ENCODE measurements at regions not wholly inside any gene's neighbourhood (a gene's known extent, or its start where the extent isn't known, plus 50 kb on each side); places are given as distances from the start of the nearest gene placed in this dataset.

GRCh38 chr18:61664419-61665084, 228.3 kb downstream of the RNF152 start:
- Histone ChIP-seq H3K23ac (ENCODE audit: insufficient read length, low read depth, low read length) (no peak overlapping the region), H3K9me3 (ENCODE audit: control insufficient read depth, low read depth, low read length) (no peaks in the 10 kb centered on the region), H2BK15ac (ENCODE audit: low read depth, low read length) (no peak overlapping the region), H4K20me1 (ENCODE audit: control insufficient read depth, insufficient read depth, insufficient read length) (no peaks in the 10 kb centered on the region), H2BK120ac (ENCODE audit: low read depth, low read length, poor library complexity, severe bottlenecking) (no peak overlapping the region), H3K4ac (ENCODE audit: low read depth, low read length) (no peak overlapping the region), H3K14ac (ENCODE audit: insufficient read depth, low read length) (no peak overlapping the region), H3T11ph (ENCODE audit: low read length) (no peak overlapping the region), H4K8ac (replicated peaks; ENCODE audit: insufficient read length, low read depth, low read length) (no peak overlapping the region), H4K5ac (ENCODE audit: insufficient read length, low read depth, low read length) (no peak overlapping the region), H2BK20ac (ENCODE audit: low read depth, low read length, poor library complexity, severe bottlenecking) (no peak overlapping the region), H2AFZ (ENCODE audit: low read length) (no peak overlapping the region), H3K9ac (ENCODE audit: extremely low read depth, insufficient read length, low read length) (no peak overlapping the region), H3K27ac (ENCODE audit: insufficient read length, low read depth, low read length) (no peak overlapping the region), H2AK5ac (ENCODE audit: insufficient read length, low read length) (no peak overlapping the region), H2BK12ac (ENCODE audit: insufficient read length, low read depth, low read length) (no peak overlapping the region), H3K79me2 (ENCODE audit: insufficient read depth, low read length) (no peaks in the 10 kb centered on the region), H3K56ac (ENCODE audit: insufficient read length, low read depth, low read length) (no peak overlapping the region), H3K23me2 (ENCODE audit: insufficient read length, low read depth, low read length, poor library complexity, severe bottlenecking) (no peaks in the 10 kb centered on the region), H3K18ac (ENCODE audit: insufficient read length, low read depth, low read length) (no peak overlapping the region), H3K4me2 (ENCODE audit: insufficient read depth, insufficient read length, low read length) (no peak overlapping the region), H2BK5ac (ENCODE audit: insufficient read length, low read length) (no peak overlapping the region), H3K4me1 (ENCODE audit: insufficient read depth, low read length) (peaks cover 7% of the 10 kb centered on the region; the same call in 1 of the 2 replicates), H3K79me1 (ENCODE audit: insufficient read depth, low read depth, low read length, poor library complexity, severe bottlenecking) (no peaks in the 10 kb centered on the region), H3K27me3 (ENCODE audit: insufficient read depth, low read length) (no peaks in the 10 kb centered on the region), H4K91ac (ENCODE audit: insufficient read length, low read depth, low read length) (no peak overlapping the region)
- H3K36me3 Mint-ChIP-seq (ENCODE audit: insufficient read depth in 1 of 3, low read depth in 3 of 3) = peaks cover 6 to 19% (median 7%) of the 10 kb centered on the region in 3 experiments
- no peak for TF ChIP-seq CTCF (conservative IDR thresholded peaks at IDR 0.05)
- no peak overlapping the region for H3K4me3 Mint-ChIP-seq
- DNase-seq = no peak
- no CpG with 5 or more reads among the region's 6 CpGs for WGBS (ENCODE audit: extremely low coverage, insufficient read length, low lambda C conversion rate)
- H3K27ac Mint-ChIP-seq = no peak overlapping the region; a peak in 1 of 7 replicates
- peaks cover 3% of the 10 kb centered on the region for H3K27me3 Mint-ChIP-seq (ENCODE audit: low read depth)
- peaks cover 11 to 13% of the 10 kb centered on the region in 2 experiments; a peak in 4 of 5 replicates for H3K9me3 Mint-ChIP-seq
- H3K4me1 Mint-ChIP-seq = peaks cover 48 to 52% of the 10 kb centered on the region in 2 experiments
